ENCODE measurements at regions not wholly inside any gene's neighbourhood (a gene's known extent, or its start where the extent isn't known, plus 50 kb on each side); places are given as distances from the start of the nearest gene placed in this dataset.
"Not testable (repeated sequence)": the region's sequence is repeated elsewhere in the genome, so short reads cannot be mapped to it uniquely, and the experiment has no call there.

DNA sequence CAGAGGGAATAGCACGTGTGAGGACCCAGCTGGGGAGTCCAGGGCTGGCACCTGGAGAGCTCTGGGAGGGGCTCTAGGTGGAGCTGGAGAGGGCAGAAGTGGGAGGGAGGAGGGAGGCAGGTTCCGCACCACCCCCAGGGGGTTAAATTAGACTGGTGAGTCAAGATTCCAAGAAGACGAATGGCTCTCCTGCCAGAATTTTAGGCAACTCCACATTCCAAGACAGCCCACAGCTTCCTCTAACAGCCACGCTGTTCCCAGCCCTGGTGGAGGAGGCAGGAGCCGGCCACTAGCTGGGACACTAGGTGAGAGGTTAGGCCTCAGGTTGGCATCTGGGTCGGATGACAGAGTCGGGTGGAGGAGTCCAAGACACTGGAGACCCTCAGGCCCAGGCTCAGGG is 60.2 kb downstream of the TFAP2C start:
- intact Hi-C loops (cut with micrococcal nuclease), result no loop called here

DNA sequence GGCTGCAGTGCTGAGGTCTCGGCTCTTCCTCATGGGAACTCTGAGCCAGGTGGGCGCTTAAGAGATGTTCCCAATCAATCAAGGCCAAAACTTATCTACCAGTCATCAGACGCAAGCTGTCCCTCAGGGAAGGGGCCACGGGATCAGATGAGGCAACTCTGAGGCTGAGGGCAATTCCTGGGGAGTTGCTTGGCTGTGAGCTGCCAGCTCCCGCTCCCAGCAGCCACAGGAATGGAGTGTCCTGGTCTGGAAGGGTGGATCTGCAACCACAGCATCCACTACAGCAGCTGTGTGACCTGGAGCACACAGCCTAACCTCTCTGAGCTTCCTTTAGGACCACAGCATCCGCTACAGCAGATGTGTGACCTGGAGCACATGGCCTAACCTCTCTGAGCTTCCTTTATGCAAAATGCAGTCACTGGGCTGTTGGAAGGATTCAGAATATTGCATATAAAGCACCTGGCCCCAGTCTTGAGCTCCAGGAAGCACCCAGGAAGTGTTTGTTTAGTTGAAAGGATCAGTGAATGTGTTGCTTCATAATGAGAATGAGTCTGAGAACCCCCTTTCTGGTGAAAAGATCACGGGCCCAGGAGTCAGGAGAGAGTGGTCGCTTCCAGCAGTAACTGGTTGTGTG is 60.9 kb downstream of the TFAP2C start:
- intact Hi-C loops (cut with micrococcal nuclease), result no loop called here

DNA sequence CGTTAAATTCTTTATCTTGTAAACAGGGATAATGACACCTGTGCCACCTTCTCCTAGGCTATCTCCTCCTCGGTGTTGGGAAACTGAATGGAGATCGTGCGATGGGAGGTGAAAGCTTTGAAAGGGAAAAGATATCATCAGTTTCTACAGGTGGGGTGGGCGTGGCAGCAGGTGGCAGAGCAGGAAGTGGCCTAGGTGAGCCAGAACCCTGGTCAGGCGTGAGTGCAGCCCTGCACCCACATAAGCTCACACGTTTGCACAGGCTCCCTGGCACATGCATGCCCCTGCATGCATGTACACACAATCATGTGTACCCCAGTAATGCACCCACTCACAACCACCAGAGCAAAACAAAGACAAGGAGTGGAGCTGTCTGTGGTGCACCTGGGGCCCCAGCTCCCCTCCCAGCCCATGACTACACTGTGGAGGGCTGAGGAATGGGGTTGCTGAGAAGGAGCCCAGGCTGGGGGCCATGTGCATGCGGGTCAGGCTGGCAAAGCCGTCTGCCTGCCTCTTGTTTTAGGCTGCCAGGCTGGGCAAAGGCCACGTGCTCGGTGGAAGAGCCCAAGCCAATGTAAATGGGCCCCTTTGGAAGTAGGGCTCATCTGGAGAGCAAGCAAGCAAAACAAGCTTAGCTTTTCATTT is 61.5 kb downstream of the TFAP2C start:
- intact Hi-C loops (cut with micrococcal nuclease), result no loop called here

DNA sequence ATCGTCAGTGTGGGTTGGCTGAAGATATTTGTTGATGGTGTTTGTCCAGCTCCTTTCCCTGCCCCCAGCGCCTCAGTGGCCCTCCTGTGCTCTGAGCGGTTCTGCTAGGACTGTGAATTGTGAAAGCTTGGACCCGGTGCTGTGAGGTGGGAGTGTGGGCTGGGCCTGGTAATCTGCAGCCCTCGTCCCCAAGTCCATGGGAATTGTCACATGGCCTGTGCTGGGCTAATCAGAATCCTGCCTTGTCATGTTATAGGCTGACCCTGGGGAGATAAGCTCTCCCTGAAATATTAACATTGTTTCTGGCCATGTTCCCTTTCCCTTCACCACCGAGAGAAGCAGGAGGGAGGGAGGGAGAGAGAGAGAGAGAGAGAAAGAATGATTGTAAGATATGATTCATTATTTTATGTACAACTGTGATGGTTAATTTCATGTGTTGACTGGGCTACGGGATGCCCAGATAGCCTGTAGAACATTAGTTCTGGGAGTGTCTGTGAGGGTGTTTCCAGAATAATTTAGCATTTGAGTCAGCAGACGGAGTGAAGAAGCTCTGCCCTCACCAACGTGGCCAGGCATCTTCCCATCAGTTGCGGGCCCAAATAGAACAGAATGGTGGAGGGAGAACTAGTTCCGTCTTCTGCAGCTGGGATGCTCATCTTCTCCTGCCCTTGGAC is 62.4 kb downstream of the TFAP2C start:
- intact Hi-C loops (cut with micrococcal nuclease), result no loop called here

DNA sequence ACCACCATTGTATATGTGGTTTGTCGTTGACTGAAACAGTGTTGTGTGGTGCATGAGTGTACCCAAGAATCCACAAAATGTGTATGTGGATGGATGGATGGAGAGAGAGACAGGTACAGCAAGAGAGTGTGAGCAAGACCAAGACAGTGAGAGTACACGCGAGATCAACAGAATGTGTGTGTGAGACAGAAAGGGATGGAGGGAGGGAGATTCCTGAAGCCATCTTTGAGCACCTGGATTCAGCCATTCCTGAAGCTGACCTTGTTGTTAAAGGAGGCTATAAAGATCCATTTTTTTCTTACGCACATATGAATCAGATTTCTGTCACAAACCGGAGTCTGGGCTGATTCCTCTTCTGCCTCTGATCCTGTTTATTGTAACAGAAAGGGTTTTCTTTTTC is 64.1 kb downstream of the TFAP2C start:
- intact Hi-C loops (cut with micrococcal nuclease), result no loop called here

DNA sequence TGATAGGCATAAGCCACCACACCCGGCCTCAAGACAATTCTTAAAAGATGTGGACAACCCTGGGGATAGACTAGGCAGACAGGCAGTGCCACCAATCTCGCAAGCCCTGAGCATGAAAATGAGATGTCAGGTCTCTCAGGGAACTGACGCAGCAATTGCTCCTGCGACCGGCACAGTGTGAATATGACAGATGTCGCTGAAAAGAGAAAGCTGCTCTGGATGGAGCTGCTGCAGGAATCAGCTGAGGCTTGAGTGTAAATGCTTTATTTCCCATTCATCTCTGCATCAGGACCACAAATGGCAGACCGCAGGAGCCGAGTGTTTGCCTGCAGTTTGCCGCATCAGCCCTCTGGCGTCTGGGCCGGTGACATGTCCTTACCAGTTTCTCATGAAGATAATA is 68.4 kb downstream of the TFAP2C start:
- intact Hi-C loops (cut with micrococcal nuclease), result no loop called here

DNA sequence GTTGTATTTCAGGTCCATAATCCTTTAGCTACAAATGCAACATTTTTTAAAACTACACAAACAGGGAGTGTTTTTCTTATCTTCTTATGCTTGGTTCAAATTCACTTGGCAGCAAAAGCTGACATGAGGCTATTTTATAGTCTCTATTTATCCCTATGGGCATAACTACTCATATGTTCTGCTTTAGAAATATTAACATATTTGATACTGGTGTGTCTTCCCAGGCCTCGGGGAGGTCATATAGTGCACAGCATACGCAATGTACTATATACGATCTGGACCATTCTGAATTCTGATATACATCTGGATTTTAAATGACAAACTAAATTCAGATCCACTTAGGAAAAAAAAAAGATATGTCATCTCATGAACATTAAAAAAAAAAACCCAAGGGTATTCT is 69.2 kb downstream of the TFAP2C start:
- intact Hi-C loops (cut with micrococcal nuclease), result no loop called here

DNA sequence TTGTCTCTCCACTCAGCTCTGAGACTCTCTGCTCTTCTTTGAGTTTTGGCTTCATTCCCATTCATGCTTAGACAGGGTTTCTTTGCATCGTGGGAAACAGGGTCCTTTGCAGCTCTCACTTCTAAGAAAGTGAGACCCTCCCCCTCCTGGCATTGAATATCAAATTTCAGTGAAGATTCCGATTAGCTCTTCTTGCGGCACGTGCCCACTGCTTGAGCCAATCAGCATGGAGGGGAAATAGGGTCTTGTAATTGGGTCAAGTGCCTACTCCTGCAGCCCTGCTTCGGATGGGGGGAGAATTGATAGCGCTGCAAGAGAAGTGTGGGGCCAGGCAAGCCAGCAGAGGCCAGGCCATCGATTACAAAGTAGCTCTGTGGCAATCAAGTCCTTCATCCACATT is 69.6 kb downstream of the TFAP2C start:
- intact Hi-C loops (cut with micrococcal nuclease), result no loop called here

DNA sequence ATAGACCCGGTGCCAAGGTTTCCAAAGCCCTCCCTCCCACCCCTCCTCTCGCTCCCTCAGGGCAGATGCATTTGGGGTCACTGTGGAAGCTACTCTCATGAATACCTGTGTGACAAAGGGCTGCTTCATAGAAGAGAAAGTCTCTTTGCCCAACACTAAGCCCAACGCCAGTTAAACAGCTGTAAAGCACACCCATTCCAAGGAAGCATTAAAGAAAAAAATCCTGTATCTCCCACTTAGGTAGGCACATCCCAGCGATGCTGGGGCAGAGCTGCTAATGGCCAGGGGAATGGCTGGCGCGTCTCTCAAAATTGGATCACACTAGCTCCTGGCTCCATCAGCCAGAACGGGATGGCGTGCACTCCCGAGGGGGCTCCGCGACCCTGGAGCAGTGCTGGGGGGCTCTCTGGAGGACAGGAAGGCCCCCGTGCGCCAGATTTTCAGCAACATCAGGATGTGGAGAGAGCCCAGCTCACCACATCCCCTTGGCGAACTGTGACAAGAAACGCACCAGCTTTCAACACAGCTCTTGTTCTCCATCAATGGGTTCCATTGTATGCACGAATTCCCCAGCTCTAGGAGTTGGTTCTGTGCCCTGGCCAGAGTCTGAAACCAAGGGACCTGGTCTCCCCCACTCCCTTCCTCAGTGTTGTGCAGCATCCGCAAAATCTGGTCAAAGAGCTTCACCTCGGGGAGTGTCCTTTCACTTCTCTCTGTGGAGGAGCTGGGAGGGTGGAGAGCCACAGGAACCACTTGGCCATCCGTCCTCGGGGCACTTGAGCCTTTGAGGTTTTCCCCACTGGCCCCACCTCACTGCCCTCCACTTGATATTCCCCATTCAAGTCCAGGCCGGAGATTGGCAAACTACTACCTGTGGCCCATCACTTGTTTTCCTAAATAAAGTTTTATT is 74.1 kb downstream of the TFAP2C start:
- intact Hi-C loops (cut with micrococcal nuclease), result no loop called here

DNA sequence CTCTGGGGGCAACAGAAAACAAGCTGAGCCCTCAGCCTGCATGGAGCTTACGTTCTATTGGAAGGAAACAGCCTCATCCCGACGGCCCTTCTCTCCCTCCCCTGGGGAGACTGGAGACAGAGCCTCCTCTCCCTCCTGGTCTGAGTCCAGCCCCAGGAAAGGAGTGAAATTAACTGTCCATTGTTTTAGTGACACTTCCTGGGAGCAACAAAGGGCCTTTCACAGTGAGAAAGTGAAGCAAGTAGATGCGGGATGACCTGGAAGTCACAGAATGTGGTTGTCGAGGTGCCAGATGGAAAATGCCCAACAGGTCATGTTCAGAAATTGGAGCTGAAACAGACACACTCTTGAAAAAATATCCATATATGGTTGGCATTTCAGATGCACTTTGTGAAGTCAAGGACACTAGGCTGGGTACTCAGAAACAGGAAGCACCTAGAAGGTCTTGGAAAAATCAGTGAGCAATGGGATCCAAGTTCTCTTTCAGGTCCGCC is 77.8 kb downstream of the TFAP2C start:
- intact Hi-C loops (cut with micrococcal nuclease), result no loop called here

DNA sequence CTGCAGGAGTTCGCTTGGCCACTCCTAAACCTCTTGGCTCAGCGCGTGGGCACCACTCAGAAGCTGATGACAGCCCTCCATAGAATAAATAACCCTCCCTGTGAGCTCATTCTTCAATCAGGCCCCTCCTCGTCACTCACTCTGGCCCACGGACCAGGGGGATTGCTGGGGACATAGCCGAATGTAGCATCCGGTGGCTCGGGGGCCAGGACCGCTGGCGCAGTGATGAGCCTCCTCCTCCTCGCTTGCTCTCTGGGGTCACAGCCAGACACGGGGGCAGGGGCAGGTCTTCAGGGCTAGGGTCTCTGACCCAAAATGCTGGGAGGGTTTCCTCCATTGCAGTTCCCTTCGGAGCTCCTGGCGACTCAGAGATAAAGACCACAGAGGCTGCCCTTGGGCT is 79.9 kb downstream of the TFAP2C start:
- intact Hi-C loops (cut with micrococcal nuclease), result no loop called here

DNA sequence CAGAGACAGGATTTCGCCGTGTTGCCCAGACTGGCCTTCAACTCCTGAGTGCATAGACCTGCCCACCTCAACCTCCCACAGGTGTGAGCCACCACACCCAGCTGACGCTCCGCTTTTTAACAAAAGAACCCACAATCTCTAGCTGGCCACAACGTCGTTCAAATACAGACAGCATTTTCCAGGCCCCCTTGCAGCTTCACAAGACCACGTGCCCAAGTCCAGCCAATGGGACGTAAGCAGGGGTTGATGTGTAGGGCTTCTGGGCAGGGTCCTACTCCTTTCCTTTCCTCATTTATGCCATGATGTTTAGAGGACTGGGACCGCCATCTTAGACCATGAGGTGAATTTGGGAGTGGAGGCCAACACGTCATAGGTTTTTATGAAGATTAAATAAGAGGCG is 81.0 kb downstream of the TFAP2C start:
- intact Hi-C loops (cut with micrococcal nuclease), result no loop called here

DNA sequence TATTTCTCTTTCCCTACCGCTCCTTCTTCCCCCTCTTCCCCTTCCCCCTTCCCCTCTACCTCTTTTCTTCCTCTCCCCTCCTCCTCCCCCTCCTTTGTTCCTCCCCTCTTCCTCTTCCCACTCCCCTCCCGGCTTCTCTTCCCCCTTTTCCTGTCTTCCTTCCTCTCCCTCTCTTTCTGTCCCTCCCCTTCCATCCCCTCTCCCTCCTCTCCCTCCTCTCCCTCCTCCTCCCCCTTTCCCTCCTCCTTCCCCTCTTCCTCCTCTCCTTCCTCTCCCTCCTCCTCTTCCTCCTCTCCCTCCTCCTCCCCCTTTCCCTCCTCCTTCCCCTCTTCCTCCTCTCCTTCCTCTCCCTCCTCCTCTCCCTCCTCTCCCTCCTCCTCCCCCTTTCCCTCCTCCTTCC is 81.5 kb downstream of the TFAP2C start:
- intact Hi-C loops (cut with micrococcal nuclease), result not testable (repeated sequence)

DNA sequence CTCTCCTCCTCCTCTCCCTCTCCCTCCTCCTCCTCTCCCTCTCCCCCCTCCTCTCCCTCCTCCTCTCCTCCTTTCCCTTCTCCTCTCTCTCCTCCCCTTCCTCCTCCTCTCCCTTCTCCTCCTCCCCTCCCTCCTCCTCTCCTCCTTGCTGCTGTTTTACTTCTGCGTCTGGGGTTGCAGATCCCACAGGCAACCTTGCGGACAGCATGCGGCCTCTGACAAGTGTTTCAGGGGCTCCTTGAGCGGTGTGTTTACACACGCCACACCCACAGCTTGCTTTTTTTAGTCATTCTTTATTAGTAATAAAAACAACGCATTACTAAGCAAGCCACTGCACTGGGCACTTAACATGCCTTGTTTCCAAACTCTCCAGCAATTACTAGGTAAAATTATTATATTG is 81.9 kb downstream of the TFAP2C start:
- intact Hi-C loops (cut with micrococcal nuclease), result no loop called here

DNA sequence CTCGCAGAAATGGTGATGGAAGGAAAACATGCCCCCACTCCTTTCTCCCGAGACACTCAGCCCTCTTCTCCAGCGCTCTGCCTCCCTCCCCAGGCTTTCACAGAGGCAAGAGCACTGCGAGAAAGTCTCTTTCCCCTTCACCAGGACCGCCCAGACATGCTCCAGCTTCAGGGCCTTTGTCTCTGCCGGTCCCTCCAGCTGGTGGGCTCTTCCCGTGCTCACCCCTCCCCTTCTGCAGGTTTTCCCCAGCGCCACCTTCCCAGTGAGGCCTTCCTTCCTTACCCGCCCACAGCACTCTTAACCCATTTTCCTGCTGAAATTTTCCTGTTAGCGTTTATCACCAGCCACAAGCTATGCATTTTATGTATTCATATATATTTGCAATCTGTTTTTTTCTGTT is 86.2 kb downstream of the TFAP2C start:
- intact Hi-C loops (cut with micrococcal nuclease), result no loop called here

DNA sequence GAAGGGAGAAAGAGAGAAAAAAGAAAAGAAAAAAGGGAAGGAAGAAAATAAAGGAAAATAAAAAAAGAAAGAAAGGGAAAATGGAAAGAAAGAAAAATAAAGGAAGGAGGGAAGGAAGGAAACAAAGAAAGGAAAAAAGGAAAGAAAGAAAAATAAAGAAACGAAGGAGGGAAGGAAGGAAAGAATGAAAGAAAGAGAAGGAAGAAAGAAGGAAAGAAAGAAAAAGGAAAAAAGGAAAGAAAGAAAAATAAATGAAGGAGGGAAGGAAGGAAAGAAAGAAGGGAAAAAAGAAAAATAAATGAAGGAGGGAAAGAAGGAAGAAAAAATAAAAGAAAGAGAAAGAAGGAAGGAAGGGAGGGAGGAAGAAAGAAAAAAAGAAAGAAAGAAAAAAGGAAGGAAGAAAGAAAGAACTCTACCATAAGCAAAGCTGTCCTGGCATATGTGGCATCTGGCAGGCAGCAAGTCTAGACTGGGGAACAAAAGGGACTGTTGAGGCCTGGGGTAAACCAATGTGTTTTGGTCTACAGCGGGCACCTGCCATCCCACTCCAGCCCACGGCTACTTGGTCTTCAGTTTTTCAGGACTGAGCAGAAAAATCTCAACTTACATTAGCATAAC is 86.9 kb downstream of the TFAP2C start:
- intact Hi-C loops (cut with micrococcal nuclease), result no loop called here

DNA sequence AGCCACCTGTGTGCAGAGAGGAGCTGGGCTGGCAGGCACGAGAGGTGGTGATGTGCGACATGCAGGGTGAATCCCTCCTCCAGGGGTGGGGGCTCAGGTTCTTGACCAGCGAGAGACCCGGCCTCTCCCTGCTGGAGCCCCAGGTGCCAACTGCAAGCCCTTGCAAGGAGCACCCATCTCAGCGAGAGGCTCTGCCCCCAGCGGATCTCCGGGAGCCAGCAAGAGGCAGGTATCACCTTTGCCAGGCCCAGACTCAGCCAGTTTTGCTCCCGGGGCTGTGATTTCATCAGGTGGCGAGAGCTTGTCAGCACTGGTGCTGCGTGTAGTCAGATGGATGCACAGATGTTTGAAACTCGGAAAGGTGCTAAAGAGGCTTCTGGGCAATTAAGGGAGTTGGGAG is 87.7 kb downstream of the TFAP2C start:
- intact Hi-C loops (cut with micrococcal nuclease), result no loop called here

DNA sequence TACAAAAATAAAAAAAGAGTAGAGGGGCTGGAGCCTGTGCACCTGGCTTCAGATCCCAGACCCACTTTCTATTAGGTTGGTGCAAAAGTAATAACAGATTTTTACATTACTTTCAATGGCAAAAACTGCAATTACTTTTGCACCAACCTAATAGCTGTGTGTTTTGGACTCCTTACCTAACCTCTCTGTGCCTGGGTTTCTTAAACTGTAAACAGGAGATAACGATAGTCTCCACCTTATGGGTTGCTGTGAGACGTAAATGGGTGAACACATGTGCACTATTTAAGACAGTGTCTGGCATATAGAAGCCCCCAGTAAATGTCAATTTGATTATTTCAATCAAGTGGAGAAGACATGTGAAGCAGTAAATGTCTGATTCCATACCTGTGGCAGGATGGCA is 89.7 kb downstream of the TFAP2C start:
- intact Hi-C loops (cut with micrococcal nuclease), result no loop called here

DNA sequence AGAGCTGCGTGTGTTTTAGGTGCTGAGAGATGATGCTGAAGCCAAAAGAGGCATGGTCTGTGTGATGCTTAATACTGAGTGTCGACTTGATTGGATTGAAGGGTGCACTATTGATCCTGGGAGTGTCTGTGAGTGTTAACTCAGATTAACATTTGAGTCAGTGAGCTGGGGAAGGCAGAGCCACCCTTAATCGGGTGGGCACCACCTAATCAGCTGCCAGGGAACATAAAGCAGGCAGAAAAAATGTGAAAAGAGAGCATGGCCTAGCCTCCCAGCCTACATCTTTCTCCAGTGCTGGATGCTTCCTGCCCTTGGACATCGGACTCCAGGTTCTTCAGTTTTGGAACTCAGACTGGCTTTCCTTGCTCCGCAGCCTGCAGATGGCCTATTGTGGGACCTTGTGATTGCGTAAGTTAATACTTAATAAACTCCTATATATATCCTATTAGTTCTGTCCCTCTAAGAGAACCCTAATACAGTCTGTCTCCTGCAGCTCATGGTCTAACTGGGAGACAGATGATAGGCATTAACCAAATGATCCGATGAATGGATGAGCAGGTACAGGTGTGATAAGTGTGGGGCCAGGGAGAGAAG is 91.6 kb downstream of the TFAP2C start:
- intact Hi-C loops (cut with micrococcal nuclease), result no loop called here

DNA sequence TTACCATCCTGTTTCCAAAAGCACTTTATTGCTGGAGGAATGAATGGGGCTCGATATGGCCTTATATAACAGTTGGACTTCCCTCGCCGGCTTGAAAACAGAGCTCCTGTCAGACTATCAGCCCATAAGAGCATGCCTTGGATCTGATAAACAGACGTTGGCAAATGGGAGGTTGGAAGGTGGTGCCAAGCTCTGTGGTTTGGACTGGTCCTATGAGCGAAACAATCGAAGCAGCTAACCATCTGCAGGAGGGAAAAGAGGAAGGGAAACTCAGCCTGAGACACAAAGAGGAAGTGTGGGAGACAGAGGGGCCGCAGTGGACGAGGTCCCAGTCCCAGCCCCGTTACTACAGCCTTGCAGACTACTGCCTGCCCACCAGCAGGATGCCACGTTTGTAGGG is 92.9 kb downstream of the TFAP2C start:
- intact Hi-C loops (cut with micrococcal nuclease), result no loop called here

DNA sequence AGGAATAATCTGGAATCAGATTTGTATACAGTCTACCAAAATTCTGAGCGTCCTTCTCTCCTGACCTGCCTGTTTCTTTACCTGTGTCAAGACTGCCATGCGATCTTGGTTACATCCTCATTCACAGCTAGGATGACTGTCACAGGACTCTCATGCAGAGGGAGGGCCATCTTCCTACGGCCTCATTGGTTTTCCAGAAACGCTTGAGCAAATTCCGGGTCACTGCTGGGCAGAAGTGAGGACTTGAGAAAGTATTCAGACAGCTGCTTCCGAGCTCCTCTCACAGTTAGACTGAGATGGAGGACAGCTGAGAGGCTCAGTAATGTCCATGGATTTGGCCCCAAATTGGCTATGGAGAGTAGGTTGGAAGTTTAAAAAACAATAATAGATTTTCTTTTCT is 94.2 kb downstream of the TFAP2C start:
- intact Hi-C loops (cut with micrococcal nuclease), result no loop called here

All from T-helper 1 cell treated with Interleukin-12 subunit alpha and Interleukin-12 subunit beta and Interleukin-4 antibody, amounts not matched to agents 30 ng/mL and 1 ng/mL, for 36 hours (primary cell).